Spinal cord (tissue), 9 donors: ENCODE measurements at regions not wholly inside any gene's neighbourhood (a gene's known extent, or its start where the extent isn't known, plus 50 kb on each side); places are given as distances from the start of the nearest gene placed in this dataset.
"Not testable (repeated sequence)": the region's sequence is repeated elsewhere in the genome, so short reads cannot be mapped to it uniquely, and the experiment has no call there.

Experiments
- DNase-seq, 6 donors: peaks; one replicate each; pipeline versions ENCODE4 v3.0.0 to v3.0.0-alpha.2; 2013 to 2015; ENCODE audit warnings: low spot score in 6 of 6, low read depth in 4 of 6
- H3K27ac ChIP-seq: one replicate; pipeline ENCODE4 v1.5.1; 2013; ENCODE audit warnings: low read depth, low read length, control low read depth
- H3K27me3 ChIP-seq: one replicate; pipeline ENCODE4 v1.6.1; 2013; ENCODE audit warnings: low read length; ENCODE audit not compliant: control insufficient read depth, insufficient read depth
- H3K36me3 ChIP-seq: one replicate; pipeline ENCODE4 v1.6.1; 2013; ENCODE audit warnings: low read length; ENCODE audit not compliant: control insufficient read depth, insufficient read depth
- H3K4me1 ChIP-seq: one replicate; pipeline ENCODE4 v1.6.1; 2013; ENCODE audit warnings: low read length; ENCODE audit not compliant: control insufficient read depth, insufficient read depth
- H3K4me3 ChIP-seq: one replicate; pipeline ENCODE4 v1.5.1; 2013; ENCODE audit warnings: low read depth, low read length, control low read depth
- H3K9me3 ChIP-seq: one replicate; pipeline ENCODE4 v1.6.1; 2013; ENCODE audit warnings: low read length; ENCODE audit not compliant: control insufficient read depth, insufficient read depth
- WGBS: methylation state at CpG from one replicate; pipeline ENCODE4 v1.1.5; 2013; ENCODE audit warnings: missing lambda C conversion rate; ENCODE audit not compliant: insufficient coverage; 5-methylcytosine and 5-hydroxymethylcytosine counted together
- donor health status: healthy.

GRCh38 chr14:105589161-105589925, 63.0 kb downstream of the TMEM121 start:
- DNase-seq: no peak
- Histone ChIP-seq H3K27ac (no peak overlapping the region), H3K9me3 (peaks cover 1% of the 10 kb centered on the region), H3K27me3 (no peaks in the 10 kb centered on the region), H3K4me3 (no peak overlapping the region), H3K4me1 (no peaks in the 10 kb centered on the region), H3K36me3 (no peaks in the 10 kb centered on the region)
- 65% methylated on average over 2 of the region's 2 CpGs for WGBS

DNA sequence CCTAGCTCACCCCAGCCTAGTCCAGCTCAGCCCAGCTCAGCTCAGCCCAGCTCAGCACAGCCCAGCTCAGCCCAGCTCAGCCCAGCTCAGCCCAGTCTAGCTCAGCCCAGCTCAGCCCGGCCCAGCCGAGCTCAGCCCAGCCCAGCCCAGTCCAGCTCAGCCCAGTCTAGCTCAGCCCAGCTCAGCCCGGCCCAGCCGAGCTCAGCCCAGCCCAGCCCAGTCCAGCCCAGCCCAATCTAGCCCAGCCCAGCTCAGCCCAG, 63.5 kb downstream of the TMEM121 start:
- 54% methylated on average over 4 of the region's 4 CpGs for WGBS
- DNase-seq: not testable (repeated sequence)

GRCh38 chr14:105591052-105591451, 64.7 kb downstream of the TMEM121 start:
- no peak overlapping the region for H3K4me3 ChIP-seq
- whole genome bisulfite sequencing: 73% methylated on average over 3 of the region's 4 CpGs
- DNase-seq: no peak
- no peaks in the 10 kb centered on the region for H3K4me1 ChIP-seq
- H3K36me3 ChIP-seq: no peaks in the 10 kb centered on the region
- H3K9me3 ChIP-seq: peaks cover 1% of the 10 kb centered on the region
- no peak overlapping the region for H3K27ac ChIP-seq
- H3K27me3 ChIP-seq: no peaks in the 10 kb centered on the region

More for the DNA sequence above, 63.5 kb downstream of the TMEM121 start:
- H3K36me3 ChIP-seq, H3K27me3 ChIP-seq, H3K9me3 ChIP-seq, H3K27ac ChIP-seq, H3K4me1 ChIP-seq, H3K4me3 ChIP-seq: not testable (repeated sequence)

GRCh38 chr14:105591792-105592341, 65.5 kb downstream of the TMEM121 start:
- WGBS: 87% methylated on average over 9 of the region's 27 CpGs
- not testable (repeated sequence) for H3K9me3 ChIP-seq, H3K36me3 ChIP-seq

DNA sequence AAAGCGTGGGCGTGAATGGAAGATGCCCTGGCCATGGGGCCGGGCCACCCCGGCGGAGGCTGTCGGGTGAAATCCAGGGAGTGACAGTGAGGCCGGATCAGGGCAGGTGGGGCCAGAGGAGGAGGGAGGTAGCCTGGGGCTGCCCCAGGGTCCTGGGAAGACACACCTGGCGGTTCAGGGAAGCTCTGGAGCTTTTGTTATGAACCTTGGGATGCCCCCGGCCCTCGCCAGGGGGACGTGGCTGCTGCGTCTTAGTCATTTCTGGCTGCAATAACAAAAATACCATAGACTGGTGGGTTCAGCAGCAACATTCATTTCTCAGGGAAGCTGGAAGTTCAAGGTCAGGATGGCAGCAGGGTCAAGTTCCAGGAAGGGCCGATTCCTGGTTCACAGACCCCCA, 66.3 kb downstream of the TMEM121 start:
- H3K4me3 ChIP-seq, H3K9me3 ChIP-seq, DNase-seq, H3K36me3 ChIP-seq, H3K27ac ChIP-seq, H3K4me1 ChIP-seq, H3K27me3 ChIP-seq: not testable (repeated sequence)
- WGBS: 85% methylated on average over 3 of the region's 13 CpGs

More at GRCh38 chr14:105591792-105592341, 65.5 kb downstream of the TMEM121 start:
- H3K4me3 ChIP-seq, DNase-seq, H3K4me1 ChIP-seq, H3K27me3 ChIP-seq, H3K27ac ChIP-seq: not testable (repeated sequence)

- H3K27ac ChIP-seq, H3K36me3 ChIP-seq, H3K4me3 ChIP-seq, H3K4me1 ChIP-seq, H3K27me3 ChIP-seq, H3K9me3 ChIP-seq, DNase-seq: not testable (repeated sequence)
- WGBS: no CpG with 5 or more reads among the region's 21 CpGs
Measured at GRCh38 chr14:105595346-105595745, 69.0 kb downstream of the TMEM121 start.

- not testable (repeated sequence) for DNase-seq, H3K36me3 ChIP-seq, H3K4me1 ChIP-seq, H3K4me3 ChIP-seq, H3K27ac ChIP-seq, H3K27me3 ChIP-seq, H3K9me3 ChIP-seq
- 0% methylated on average over 1 of the region's 6 CpGs for WGBS
Measured at GRCh38 chr14:105596374-105596773, 70.0 kb downstream of the TMEM121 start.

DNA sequence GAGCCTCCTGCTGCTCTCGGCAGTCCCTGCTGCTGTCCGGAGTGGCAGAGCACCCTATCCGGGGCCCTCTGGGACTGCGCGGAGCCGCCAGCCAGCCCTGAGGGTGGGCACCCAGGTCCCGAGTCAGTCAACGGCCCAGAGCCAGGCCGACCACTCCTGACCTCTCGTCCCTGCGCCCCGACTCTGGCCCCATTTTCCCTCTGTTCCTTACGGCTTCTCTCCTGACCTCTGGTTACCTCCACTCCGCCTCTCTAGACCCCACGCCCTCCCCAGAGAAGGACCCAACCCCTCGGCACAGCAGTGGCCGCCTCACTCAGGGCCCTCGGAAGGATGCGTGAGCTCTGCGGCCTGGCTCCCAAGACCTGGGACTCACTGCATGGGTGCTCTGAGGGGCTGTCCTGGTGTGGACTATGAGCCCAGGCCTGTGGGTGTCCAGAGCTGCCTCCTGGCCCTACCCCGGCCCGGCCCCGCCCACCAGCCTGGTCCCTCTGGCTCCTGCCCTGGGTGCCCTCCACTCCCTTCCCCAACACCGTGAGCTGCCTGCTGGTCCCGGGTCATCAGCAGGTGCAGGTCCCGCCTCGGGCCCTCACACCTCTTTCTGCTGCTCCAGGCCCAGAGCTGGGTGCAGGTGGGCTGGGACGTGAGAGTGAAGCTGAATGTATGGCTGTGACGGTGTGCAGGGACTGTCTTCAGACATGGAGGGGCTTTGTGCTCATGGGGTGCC, 71.8 kb downstream of the TMEM121 start:
- not testable (repeated sequence) for H3K27me3 ChIP-seq, H3K4me3 ChIP-seq, H3K4me1 ChIP-seq, H3K9me3 ChIP-seq, H3K27ac ChIP-seq, H3K36me3 ChIP-seq, DNase-seq
- 89% methylated on average over 6 of the region's 29 CpGs for WGBS

DNA sequence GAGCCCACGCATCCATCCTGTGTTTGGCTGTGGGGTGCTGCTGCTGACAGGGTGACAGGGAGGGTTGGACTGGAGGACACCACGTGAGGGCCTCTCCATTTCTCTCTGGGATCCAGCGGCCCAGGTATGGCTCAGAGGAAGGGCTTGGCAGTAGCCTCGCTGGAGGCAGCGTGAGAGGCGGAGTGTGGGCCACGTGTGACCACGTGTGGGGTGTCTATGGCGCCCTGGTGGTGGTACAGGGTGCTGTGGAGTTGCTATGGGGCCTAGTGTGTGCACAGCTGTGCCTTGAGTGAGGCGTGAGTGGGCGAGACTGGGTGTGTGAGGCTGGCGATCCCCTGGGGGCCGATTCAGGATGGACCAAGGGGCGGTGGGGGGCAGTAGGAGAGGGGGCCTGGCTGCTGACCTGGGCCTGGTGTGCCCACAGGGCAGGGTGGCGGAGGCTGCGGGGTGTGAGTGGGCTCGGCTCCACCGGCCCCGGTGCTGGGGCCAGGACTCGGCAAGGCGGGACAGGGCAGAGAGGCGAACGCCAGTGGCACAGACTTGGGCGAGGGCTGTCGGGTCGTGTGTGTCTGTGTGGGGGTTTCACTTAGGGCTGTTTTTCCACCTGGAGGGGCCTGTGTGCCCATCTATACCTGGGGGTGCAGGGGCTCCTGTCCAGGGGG, 72.7 kb downstream of the TMEM121 start:
- not testable (repeated sequence) for H3K36me3 ChIP-seq, H3K9me3 ChIP-seq, H3K4me3 ChIP-seq, H3K27me3 ChIP-seq, H3K4me1 ChIP-seq, H3K27ac ChIP-seq, DNase-seq
- 70% methylated on average over 8 of the region's 26 CpGs for WGBS
